GM12865 (cell line): ENCODE measurements at regions not wholly inside any gene's neighbourhood (a gene's known extent, or its start where the extent isn't known, plus 50 kb on each side); places are given as distances from the start of the nearest gene placed in this dataset.
A peak's percentile ranks its signal among the peaks of the same experiment; 100 is the strongest.

ENCODE experiments used
- DNase-seq: peaks from one replicate; pipeline ENCODE4 v3.0.0; 2010; ENCODE audit warnings: low read depth
- H3K4me3 ChIP-seq: 2 replicates; pipeline ENCODE4 v1.5.1; 2011; ENCODE audit warnings: mild to moderate bottlenecking, low read depth, low read length, control low read depth
- CTCF ChIP-seq: IDR thresholded peaks from 2 replicates; pipeline ENCODE4 v1.5.1; 2011; ENCODE audit warnings: low read length, control low read depth, low read depth, inconsistent platforms; ENCODE audit not compliant: insufficient read depth; ENCODE audit errors: missing control alignments

DNA sequence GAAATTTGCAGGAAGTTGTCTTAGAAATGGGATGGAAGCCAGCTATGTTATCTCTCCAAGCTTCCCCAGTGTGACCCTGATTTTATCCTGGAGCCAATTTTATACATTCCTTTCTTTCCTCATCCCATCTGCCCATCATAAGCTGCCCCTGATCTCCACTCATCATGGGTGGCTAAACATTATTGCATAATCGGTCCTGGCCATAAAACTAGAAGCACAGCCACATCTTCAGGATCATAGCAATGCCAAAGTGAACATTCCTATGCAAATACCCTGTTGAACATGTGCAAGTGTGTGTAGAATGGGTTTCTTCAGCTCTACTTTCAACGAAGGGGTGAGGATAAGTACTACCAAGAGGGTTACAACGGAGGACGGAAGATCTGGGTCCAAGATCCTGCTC lies 50.6 kb upstream of the COG2 start:
- DNase-seq, result no peak
- no peak overlapping the region for H3K4me3 ChIP-seq
- no peak for TF ChIP-seq CTCF

- DNase-seq, result no peak
- H3K4me3 ChIP-seq, result no peak overlapping the region
- TF ChIP-seq CTCF, result no peak
Measured at GRCh38 chr1:230589951-230590350, 52.3 kb upstream of the COG2 start.

- no peak for TF ChIP-seq CTCF
- no peak for DNase-seq
- no peak overlapping the region for H3K4me3 ChIP-seq
Measured at GRCh38 chr1:230588323-230588746, 53.9 kb upstream of the COG2 start.

- no peak for DNase-seq
- H3K4me3 ChIP-seq, result no peak overlapping the region
- TF ChIP-seq CTCF, result no peak
Measured at GRCh38 chr1:230587061-230587460, 55.2 kb upstream of the COG2 start.

DNA sequence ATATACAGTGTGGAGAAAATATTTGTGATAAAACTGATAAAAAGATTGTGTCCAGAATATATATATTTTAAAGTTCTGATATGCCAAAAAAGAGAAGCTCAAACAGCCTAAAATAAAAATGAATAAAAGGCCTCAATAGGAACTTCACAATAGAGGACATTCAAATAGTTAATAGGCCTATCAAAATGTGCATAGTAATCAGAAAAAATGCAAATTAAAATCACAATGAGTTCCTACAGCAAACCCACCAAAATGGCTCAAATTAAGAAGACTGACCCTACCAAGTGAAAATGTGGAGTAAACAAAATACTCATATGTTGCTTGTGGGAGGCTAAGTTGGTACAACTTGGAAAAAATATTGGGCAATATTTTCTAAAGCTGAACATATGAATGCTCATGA lies 57.6 kb upstream of the COG2 start:
- no peak overlapping the region for H3K4me3 ChIP-seq
- DNase-seq, result no peak
- no peak for TF ChIP-seq CTCF

DNA sequence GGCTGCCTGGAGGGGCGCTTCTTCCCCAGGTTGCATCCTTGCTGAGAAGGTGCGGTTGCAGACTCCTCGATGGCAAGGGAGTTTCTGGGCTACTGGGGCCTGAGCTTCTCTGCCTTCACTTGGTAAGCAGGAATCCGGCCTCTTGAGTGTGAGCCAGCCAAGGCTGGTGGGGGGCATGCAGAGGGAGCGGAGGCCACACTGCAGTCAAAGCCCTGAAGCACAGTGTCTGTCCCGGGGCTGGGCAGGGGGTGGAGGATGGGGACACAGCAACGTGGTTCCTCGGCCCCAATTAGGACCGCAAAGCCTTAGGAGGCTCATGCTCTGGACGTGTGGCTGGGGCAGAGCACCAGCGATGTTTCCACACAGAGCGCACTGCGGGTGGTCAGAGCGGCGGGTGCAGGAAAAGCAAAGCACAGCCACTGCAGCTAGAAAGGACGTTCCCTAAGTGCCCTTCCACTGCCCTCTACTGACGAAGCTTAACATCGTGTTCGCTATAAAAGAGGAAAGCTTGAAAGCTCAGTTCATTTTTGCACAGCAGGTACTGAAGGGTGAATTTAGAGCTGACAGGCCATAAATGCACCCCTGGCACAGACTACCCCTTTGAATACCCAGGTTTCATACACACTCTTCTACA lies 60.7 kb upstream of the COG2 start:
- peak; percentile 4 for DNase-seq
- no peak overlapping the region for H3K4me3 ChIP-seq
- TF ChIP-seq CTCF, result peak; percentile 13

- TF ChIP-seq CTCF, result no peak
Measured at GRCh38 chr1:230578616-230579015, 63.7 kb upstream of the COG2 start.

More at GRCh38 chr1:230578616-230579015, 63.7 kb upstream of the COG2 start:
- DNase-seq, result no peak
- H3K4me3 ChIP-seq, result no peak overlapping the region
